Tibial nerve (tissue), 3 donors: ENCODE measurements at regions not wholly inside any gene's neighbourhood (a gene's known extent, or its start where the extent isn't known, plus 50 kb on each side); places are given as distances from the start of the nearest gene placed in this dataset.

Source experiments
- POLR2A ChIP-seq, 2 donors: fragments of 450-650 bp; IDR thresholded peaks; one replicate each; pipeline ENCODE4 v1.6.1; 2017; ENCODE audit warnings: antibody characterized with exemption in 2 of 2, mild to moderate bottlenecking in 2 of 2, moderate library complexity in 2 of 2
- TF ChIP-seq, protein P1 (sequence below), 5 experiments: fragments of 200-600 bp in 3 of 5; fragments of 450-650 bp in 2 of 5; sonication (generic) in 3 of 5; IDR thresholded peaks; one replicate each; pipeline ENCODE4 v1.5.1; 2016 to 2019; ENCODE audit warnings: antibody characterized with exemption in 5 of 5, mild to moderate bottlenecking in 3 of 5, moderate library complexity in 2 of 5

DNA sequence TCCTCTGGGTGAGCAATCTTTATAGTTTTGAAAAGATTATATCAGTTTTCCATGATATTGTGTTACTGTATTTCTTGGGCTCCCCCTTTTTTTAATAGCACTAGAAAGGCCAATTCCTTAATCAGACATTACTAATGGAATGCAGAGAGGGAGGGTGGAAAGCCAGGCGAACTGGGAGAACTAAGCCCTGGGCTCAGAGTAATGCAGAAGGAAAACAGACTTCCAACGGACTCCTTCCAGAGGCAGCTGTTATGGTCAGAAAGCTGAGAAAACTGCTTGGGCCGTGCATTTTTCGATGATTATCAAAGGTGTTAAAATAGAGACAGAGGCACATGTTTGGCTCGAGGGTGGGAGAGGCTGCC is 206.3 kb downstream of the FOXD2 start:
- TF ChIP-seq, protein P1, sequence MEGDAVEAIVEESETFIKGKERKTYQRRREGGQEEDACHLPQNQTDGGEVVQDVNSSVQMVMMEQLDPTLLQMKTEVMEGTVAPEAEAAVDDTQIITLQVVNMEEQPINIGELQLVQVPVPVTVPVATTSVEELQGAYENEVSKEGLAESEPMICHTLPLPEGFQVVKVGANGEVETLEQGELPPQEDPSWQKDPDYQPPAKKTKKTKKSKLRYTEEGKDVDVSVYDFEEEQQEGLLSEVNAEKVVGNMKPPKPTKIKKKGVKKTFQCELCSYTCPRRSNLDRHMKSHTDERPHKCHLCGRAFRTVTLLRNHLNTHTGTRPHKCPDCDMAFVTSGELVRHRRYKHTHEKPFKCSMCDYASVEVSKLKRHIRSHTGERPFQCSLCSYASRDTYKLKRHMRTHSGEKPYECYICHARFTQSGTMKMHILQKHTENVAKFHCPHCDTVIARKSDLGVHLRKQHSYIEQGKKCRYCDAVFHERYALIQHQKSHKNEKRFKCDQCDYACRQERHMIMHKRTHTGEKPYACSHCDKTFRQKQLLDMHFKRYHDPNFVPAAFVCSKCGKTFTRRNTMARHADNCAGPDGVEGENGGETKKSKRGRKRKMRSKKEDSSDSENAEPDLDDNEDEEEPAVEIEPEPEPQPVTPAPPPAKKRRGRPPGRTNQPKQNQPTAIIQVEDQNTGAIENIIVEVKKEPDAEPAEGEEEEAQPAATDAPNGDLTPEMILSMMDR (IDR thresholded peaks at IDR 0.05): no peak
- no peak for TF ChIP-seq POLR2A (IDR thresholded peaks at IDR 0.05)
